Uterus (tissue), 3 donors: ENCODE measurements at regions not wholly inside any gene's neighbourhood (a gene's known extent, or its start where the extent isn't known, plus 50 kb on each side); places are given as distances from the start of the nearest gene placed in this dataset.

Experiments used
- DNase-seq, 2 donors: peaks; one replicate each; pipeline ENCODE4 v3.0.0-alpha.2; 2019 to 2020
- H3K27ac ChIP-seq, 2 donors: fragments of 200-600 bp; sonication (generic); 1 replicate in 1 of 2; 2 replicates in 1 of 2; pipeline ENCODE4 v1.5.1; 2016 to 2018
- H3K27me3 ChIP-seq, 2 donors: fragments of 200-600 bp; sonication (generic); one replicate each; pipeline ENCODE4 v1.5.1; 2018 to 2019; ENCODE audit warnings: control low read depth in 1 of 2
- H3K36me3 ChIP-seq, 2 donors: fragments of 200-600 bp; sonication (generic); one replicate each; pipeline ENCODE4 v1.5.1; 2019; ENCODE audit warnings: control low read depth in 1 of 2
- H3K4me1 ChIP-seq, 2 donors: fragments of 200-600 bp; sonication (generic); one replicate each; pipeline ENCODE4 v1.5.1; 2018 to 2019; ENCODE audit warnings: control low read depth in 1 of 2
- H3K4me3 ChIP-seq, 2 donors: fragments of 200-600 bp; sonication (generic); 1 replicate in 1 of 2; 2 replicates in 1 of 2; pipeline ENCODE4 v1.5.1; 2018 to 2019; ENCODE audit warnings: mild to moderate bottlenecking in 1 of 2
- H3K9me3 ChIP-seq, 2 donors: fragments of 200-600 bp; sonication (generic); one replicate each; pipeline ENCODE4 v1.5.1; 2019; ENCODE audit warnings: control low read depth in 1 of 2
- POLR2A ChIP-seq, 2 donors: fragments of 450-650 bp; IDR thresholded peaks; one replicate each; pipeline ENCODE4 v1.6.1; 2016; ENCODE audit warnings: antibody characterized with exemption in 2 of 2, mild to moderate bottlenecking in 1 of 2, moderate library complexity in 1 of 2
- intact Hi-C: fragments of 100-400 bp; cut with DNase I; formaldehyde crosslinking; loops from one replicate; pipeline ENCODE4 v1.15.1; 2023; ENCODE audit warnings: low total_unique reads
- TF ChIP-seq, protein P1 (sequence below), 4 experiments: fragments of 200-600 bp in 2 of 4; fragments of 450-650 bp in 2 of 4; sonication (generic) in 2 of 4; IDR thresholded peaks; one replicate each; pipeline ENCODE4 v1.5.1; 2016 to 2019; ENCODE audit warnings: antibody characterized with exemption in 4 of 4, mild to moderate bottlenecking in 2 of 4, moderate library complexity in 1 of 4
- donor health status: DM: yes; HTN: yes; CAD: no.

DNA sequence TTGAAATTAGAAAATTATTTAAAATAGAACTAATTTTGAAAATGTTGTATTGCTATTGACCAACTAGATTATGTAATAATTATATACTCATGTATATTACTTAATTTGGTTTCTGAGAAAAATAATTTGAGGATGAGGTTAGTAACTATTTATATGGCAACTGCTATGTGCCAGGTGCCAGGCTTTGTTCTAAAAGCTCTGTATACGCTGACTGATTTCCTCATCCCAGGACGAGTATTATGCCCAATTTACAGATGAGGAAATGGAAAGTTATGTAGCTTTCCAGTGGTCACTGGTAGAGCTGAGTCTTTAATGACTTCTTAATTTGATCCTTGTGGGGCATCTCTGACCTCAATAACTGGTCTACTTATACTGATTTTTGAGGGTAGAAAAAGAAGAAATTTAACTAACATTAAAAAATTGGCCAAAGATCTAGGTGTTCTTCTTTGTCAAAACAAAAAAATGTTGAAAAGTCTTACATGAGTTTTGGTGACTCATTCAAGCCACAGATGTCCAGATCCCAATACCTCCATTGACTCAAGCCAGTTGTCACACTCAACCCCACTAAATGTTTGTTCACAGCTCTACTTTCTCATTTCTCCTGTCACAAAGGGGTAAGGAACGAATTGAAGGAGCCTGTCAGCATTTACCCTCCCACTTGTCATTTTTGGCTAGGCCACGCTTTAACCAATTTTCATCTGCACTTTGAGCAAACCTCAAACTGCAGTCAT lies 228.1 kb upstream of the MEF2C start:
- intact Hi-C loops = no loop called here
- no peak for DNase-seq
- no peak for TF ChIP-seq POLR2A (IDR thresholded peaks at IDR 0.05)
- no peak overlapping the region for H3K27ac ChIP-seq
- no peaks in the 10 kb centered on the region for H3K9me3 ChIP-seq
- H3K4me3 ChIP-seq = no peak overlapping the region
- no peaks in the 10 kb centered on the region for H3K4me1 ChIP-seq
- no peaks in the 10 kb centered on the region for H3K27me3 ChIP-seq
- H3K36me3 ChIP-seq = no peaks in the 10 kb centered on the region

DNA sequence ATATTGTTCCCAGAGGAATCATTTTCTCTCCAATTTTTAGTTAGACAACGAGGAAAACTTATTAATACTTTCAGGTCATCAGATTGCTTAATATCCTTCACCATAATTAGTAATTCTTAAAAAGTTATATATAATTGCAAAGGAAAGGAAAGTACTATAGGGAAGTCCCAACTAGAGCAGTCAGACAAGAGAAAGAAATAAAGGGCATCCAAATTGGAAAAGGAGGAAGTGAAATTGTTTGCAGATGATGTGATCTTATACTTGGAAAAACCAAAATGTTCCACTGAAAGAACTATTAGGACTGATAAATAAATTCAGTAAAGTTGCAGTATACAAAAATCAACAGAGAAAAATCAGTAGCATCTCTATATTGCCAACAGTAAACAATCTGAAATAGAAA lies 223.5 kb upstream of the MEF2C start:
- intact Hi-C loops = no loop called here
- H3K27me3 ChIP-seq = no peaks in the 10 kb centered on the region
- TF ChIP-seq POLR2A (IDR thresholded peaks at IDR 0.05) = no peak
- TF ChIP-seq, protein P1, sequence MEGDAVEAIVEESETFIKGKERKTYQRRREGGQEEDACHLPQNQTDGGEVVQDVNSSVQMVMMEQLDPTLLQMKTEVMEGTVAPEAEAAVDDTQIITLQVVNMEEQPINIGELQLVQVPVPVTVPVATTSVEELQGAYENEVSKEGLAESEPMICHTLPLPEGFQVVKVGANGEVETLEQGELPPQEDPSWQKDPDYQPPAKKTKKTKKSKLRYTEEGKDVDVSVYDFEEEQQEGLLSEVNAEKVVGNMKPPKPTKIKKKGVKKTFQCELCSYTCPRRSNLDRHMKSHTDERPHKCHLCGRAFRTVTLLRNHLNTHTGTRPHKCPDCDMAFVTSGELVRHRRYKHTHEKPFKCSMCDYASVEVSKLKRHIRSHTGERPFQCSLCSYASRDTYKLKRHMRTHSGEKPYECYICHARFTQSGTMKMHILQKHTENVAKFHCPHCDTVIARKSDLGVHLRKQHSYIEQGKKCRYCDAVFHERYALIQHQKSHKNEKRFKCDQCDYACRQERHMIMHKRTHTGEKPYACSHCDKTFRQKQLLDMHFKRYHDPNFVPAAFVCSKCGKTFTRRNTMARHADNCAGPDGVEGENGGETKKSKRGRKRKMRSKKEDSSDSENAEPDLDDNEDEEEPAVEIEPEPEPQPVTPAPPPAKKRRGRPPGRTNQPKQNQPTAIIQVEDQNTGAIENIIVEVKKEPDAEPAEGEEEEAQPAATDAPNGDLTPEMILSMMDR (IDR thresholded peaks at IDR 0.05) = no peak
- no peak for DNase-seq
- no peaks in the 10 kb centered on the region for H3K4me1 ChIP-seq
- H3K27ac ChIP-seq = no peak overlapping the region
- no peak overlapping the region for H3K4me3 ChIP-seq
- H3K36me3 ChIP-seq = no peaks in the 10 kb centered on the region
- H3K9me3 ChIP-seq = no peaks in the 10 kb centered on the region

DNA sequence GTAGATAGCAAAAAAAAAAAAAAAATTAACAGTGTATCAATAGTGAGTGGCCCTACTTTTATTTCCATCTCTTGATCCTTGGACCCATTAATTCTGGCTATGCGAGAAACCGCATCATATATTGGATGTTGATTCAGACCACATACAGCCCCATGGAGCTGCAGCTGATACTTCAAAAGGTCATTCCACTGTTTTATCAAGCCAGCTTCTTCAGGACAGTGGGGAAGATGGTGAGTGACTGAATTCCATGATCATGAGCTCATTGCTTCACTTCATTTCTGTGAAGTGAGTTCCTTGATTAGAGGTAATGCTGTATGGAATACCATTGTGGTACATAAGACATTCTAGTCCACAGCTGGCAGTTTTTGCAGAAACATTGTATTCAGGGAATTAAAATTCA lies 222.9 kb upstream of the MEF2C start:
- TF ChIP-seq, protein P1 (IDR thresholded peaks at IDR 0.05) = no peak
- no peak for TF ChIP-seq POLR2A (IDR thresholded peaks at IDR 0.05)
- intact Hi-C loops = no loop called here
- no peak overlapping the region for H3K4me3 ChIP-seq
- H3K9me3 ChIP-seq = no peaks in the 10 kb centered on the region
- H3K4me1 ChIP-seq = no peaks in the 10 kb centered on the region
- H3K27me3 ChIP-seq = no peaks in the 10 kb centered on the region
- no peaks in the 10 kb centered on the region for H3K36me3 ChIP-seq
- no peak overlapping the region for H3K27ac ChIP-seq
- DNase-seq = no peak

DNA sequence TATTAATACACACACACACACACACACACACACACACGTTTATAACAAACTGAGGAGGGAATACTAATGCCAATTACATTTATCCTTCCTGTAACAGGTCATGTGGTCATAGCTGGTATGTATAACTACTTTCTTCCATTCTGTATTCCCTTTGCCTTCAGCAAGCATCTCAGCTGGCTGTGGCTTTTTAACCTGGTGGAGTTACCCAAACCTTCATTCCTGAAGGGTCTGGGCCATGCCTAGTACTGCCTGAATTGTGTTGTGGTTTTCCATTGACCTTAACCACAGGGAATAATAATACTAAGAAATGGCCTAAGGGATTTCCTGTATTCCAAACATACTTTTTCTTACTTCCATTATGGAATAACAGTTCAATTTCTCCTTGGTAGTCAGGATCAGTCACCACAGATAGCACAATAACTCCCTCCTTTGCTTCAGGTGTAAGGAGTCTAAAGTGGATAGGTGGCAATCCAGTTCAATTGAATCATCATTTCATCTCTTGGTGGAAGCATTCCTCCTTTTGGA lies 222.2 kb upstream of the MEF2C start:
- H3K27ac ChIP-seq = no peak overlapping the region
- no peak for TF ChIP-seq POLR2A (IDR thresholded peaks at IDR 0.05)
- TF ChIP-seq, protein P1 (IDR thresholded peaks at IDR 0.05) = no peak
- H3K36me3 ChIP-seq = no peaks in the 10 kb centered on the region
- H3K4me1 ChIP-seq = no peaks in the 10 kb centered on the region
- H3K9me3 ChIP-seq = no peaks in the 10 kb centered on the region
- intact Hi-C loops = no loop called here
- DNase-seq = no peak
- no peaks in the 10 kb centered on the region for H3K27me3 ChIP-seq
- no peak overlapping the region for H3K4me3 ChIP-seq

DNA sequence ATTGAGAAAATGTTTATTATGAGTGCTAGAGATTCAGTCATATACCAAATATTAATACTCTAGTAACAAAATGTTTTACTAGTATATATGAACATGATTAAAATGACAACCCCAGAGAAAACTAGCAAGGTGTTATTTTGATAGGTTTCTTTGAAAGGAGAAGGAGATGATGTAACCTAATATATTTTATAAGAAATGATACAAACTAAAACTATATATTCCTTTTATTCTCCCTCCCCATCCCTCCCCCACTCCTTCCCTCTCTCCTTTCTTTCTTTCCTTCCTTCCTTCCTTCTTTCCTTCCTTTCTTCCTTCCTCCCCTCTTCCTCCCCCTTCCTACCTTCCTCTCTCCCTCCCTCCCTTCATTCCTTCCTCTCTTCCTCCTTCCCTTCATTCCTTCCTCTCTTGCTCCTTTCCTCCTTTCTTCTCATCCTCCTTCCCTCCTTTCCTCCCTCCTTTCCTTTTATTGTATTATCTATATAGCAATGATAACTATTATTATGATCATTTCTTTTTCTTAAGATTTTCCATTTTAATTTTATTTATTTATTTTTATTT lies 215.3 kb upstream of the MEF2C start:
- Histone ChIP-seq H3K27me3 (no peaks in the 10 kb centered on the region), H3K36me3 (no peaks in the 10 kb centered on the region), H3K4me3 (no peak overlapping the region), H3K9me3 (no peaks in the 10 kb centered on the region), H3K4me1 (no peaks in the 10 kb centered on the region), H3K27ac (no peak overlapping the region)
- TF ChIP-seq, protein P1 (IDR thresholded peaks at IDR 0.05) = no peak
- TF ChIP-seq POLR2A (IDR thresholded peaks at IDR 0.05) = no peak
- DNase-seq = no peak
- intact Hi-C loops = no loop called here
